ENCODE measurements at regions not wholly inside any gene's neighbourhood (a gene's known extent, or its start where the extent isn't known, plus 50 kb on each side); places are given as distances from the start of the nearest gene placed in this dataset.

GRCh38 chr3:187807086-187807862, 62.0 kb upstream of the BCL6 start:
- Histone ChIP-seq H3K36me3 (no peaks in the 10 kb centered on the region), H3K4me3 (no peak overlapping the region), H3K4me1 (peaks cover 0 to 4% of the 10 kb centered on the region in 2 donors), H3K27ac (no peak overlapping the region), H3K9me3 (no peaks in the 10 kb centered on the region), H3K27me3 (no peaks in the 10 kb centered on the region)
- TF ChIP-seq CTCF (IDR thresholded peaks at IDR 0.05) = no peak
- no peak for DNase-seq (ENCODE audit: low spot score)

GRCh38 chr3:187808527-187808895, 63.2 kb upstream of the BCL6 start:
- no peak for TF ChIP-seq CTCF (IDR thresholded peaks at IDR 0.05)
- DNase-seq (ENCODE audit: low spot score) = no peak
- no peaks in the 10 kb centered on the region for H3K36me3 ChIP-seq
- H3K27me3 ChIP-seq = no peaks in the 10 kb centered on the region
- no peaks in the 10 kb centered on the region for H3K9me3 ChIP-seq
- H3K4me1 ChIP-seq = peaks cover 0 to 4% of the 10 kb centered on the region in 2 donors
- H3K4me3 ChIP-seq = no peak overlapping the region
- no peak overlapping the region for H3K27ac ChIP-seq

GRCh38 chr3:187809612-187809991, 64.3 kb upstream of the BCL6 start:
- peaks cover 0 to 4% of the 10 kb centered on the region in 2 donors for H3K4me1 ChIP-seq
- H3K36me3 ChIP-seq = no peaks in the 10 kb centered on the region
- no peaks in the 10 kb centered on the region for H3K9me3 ChIP-seq
- no peak for DNase-seq (ENCODE audit: low spot score)
- no peaks in the 10 kb centered on the region for H3K27me3 ChIP-seq
- no peak overlapping the region for H3K27ac ChIP-seq
- H3K4me3 ChIP-seq = no peak overlapping the region
- TF ChIP-seq CTCF (IDR thresholded peaks at IDR 0.05) = no peak

- Histone ChIP-seq H3K4me1 (peaks cover 0 to 4% of the 10 kb centered on the region in 2 donors), H3K36me3 (no peaks in the 10 kb centered on the region), H3K27ac (no peak overlapping the region), H3K9me3 (no peaks in the 10 kb centered on the region), H3K4me3 (no peak overlapping the region), H3K27me3 (no peaks in the 10 kb centered on the region)
- no peak for TF ChIP-seq CTCF (IDR thresholded peaks at IDR 0.05)
- no peak for DNase-seq (ENCODE audit: low spot score)
Observed at GRCh38 chr3:187810021-187810446, 64.8 kb upstream of the BCL6 start.

- no peak overlapping the region for H3K4me3 ChIP-seq
- no peaks in the 10 kb centered on the region for H3K36me3 ChIP-seq
- H3K27me3 ChIP-seq = no peaks in the 10 kb centered on the region
- H3K27ac ChIP-seq = no peak overlapping the region
- H3K9me3 ChIP-seq = no peaks in the 10 kb centered on the region
- no peak for TF ChIP-seq CTCF (IDR thresholded peaks at IDR 0.05)
- DNase-seq (ENCODE audit: low spot score) = no peak
- H3K4me1 ChIP-seq = peaks cover 0 to 4% of the 10 kb centered on the region in 2 donors
Observed at GRCh38 chr3:187811585-187812250, 66.5 kb upstream of the BCL6 start.
